ENCODE measurements at regions not wholly inside any gene's neighbourhood (a gene's known extent, or its start where the extent isn't known, plus 50 kb on each side); places are given as distances from the start of the nearest gene placed in this dataset.

- Mint-ChIP-seq H3K4me1 (ENCODE audit: low read depth) (peaks cover 7% of the 10 kb centered on the region), H3K4me3 (no peak overlapping the region), H3K36me3 (ENCODE audit: low read depth) (no peaks in the 10 kb centered on the region), H3K27ac (no peak overlapping the region), H3K27me3 (no peaks in the 10 kb centered on the region), H3K9me3 (no peaks in the 10 kb centered on the region)
- intact Hi-C loops (cut with micrococcal nuclease), result no loop called here
These were observed 52.3 kb downstream of the MRPL57 start for GRCh38 chr13:21228738-21229137.

DNA sequence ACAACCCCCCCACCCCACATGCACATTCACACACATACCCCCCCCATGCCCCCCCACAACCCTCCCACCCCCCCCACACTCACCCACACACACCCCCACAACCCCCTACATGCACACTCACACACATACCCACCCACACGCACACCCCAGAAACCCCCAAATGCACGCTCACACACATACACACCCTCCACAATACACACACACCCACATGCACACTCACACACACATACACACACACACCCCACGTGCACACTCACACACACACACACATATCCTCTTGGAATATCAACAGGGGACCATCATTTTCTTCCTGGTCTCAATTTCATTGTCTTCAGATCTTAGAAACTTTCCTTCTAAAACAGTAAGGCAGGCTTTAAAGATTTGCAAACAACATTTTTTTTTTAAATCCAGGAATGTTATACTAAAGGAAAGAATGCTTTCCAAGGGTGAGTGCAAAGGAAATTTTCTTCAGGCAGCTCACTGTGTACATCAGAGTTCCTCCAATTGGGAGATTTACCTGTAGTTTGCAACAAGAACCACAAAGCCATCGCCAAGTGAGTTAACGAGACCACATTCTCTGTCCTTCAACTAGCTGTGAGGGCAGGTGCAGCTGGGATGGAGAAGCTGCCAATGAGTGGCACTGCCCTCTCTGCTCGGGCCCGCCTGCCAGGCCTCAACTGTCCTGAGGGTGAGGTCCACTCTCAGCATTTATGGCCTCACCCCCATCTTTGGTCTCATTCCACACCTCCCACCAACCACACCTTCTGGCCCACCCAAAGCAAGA, 53.0 kb downstream of the MRPL57 start:
- Mint-ChIP-seq H3K27ac (no peak overlapping the region), H3K9me3 (no peaks in the 10 kb centered on the region), H3K4me1 (ENCODE audit: low read depth) (peaks cover 7% of the 10 kb centered on the region), H3K36me3 (ENCODE audit: low read depth) (no peaks in the 10 kb centered on the region), H3K27me3 (no peaks in the 10 kb centered on the region), H3K4me3 (no peak overlapping the region)
- intact Hi-C loops (cut with micrococcal nuclease), result no loop called here

GRCh38 chr13:21230516-21230915, 54.1 kb downstream of the MRPL57 start:
- Mint-ChIP-seq H3K36me3 (ENCODE audit: low read depth) (no peaks in the 10 kb centered on the region), H3K9me3 (no peaks in the 10 kb centered on the region), H3K27me3 (no peaks in the 10 kb centered on the region), H3K27ac (no peak overlapping the region), H3K4me3 (no peak overlapping the region), H3K4me1 (ENCODE audit: low read depth) (peaks cover 7% of the 10 kb centered on the region)
- intact Hi-C loops (cut with micrococcal nuclease), result no loop called here

DNA sequence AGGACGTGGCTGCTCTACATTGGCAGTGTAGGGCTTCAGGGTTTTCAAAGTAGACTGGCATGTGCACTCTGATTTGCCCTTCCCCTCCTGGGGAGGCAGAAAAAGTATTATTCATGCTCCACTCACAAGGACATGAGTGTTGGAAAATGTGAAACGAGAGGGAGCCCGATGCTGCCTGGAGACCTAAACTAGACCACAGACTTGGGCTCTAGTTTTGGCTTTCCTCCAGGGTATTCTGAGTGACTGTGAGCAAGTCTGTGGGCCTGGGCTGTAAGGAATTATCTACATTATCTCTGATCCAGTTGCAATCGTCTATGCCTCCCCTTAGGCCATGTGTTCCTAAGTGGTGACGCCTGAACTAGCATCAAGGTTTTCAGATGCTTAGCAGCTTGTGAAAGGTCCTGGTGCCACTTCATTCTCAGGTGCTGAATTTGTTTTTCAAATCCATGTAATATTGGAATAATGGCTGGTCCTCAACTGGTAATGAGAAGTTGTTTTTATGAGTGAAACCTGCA, 55.0 kb downstream of the MRPL57 start:
- Mint-ChIP-seq H3K9me3 (no peaks in the 10 kb centered on the region), H3K4me3 (no peak overlapping the region), H3K27ac (no peak overlapping the region), H3K27me3 (no peaks in the 10 kb centered on the region), H3K36me3 (ENCODE audit: low read depth) (no peaks in the 10 kb centered on the region), H3K4me1 (ENCODE audit: low read depth) (no peaks in the 10 kb centered on the region)
- intact Hi-C loops (cut with micrococcal nuclease), result no loop called here

GRCh38 chr13:21232196-21232595, 55.7 kb downstream of the MRPL57 start:
- Mint-ChIP-seq H3K36me3 (ENCODE audit: low read depth) (no peaks in the 10 kb centered on the region), H3K9me3 (no peaks in the 10 kb centered on the region), H3K27ac (no peak overlapping the region), H3K4me1 (ENCODE audit: low read depth) (no peaks in the 10 kb centered on the region), H3K27me3 (no peaks in the 10 kb centered on the region), H3K4me3 (no peak overlapping the region)
- intact Hi-C loops (cut with micrococcal nuclease), result no loop called here

DNA sequence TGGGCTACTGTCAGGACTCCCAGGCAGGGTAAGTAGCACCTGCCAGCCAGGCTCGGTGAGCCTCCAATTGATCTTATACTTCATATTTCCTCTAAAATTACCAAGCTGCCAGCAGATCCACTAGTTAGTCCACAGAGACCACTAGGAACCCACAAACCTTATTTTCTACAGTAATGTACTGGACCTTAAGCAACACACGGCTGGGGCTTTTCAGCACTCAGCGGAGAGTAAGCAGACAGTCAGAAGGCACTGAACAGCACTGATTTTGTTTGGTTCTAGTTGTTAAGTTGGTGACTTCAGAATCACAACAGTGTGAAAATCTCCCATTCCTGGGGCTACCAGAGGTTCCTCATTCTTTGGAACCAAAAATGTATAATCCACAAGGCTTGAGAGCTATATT, 56.1 kb downstream of the MRPL57 start:
- H3K27ac Mint-ChIP-seq, result no peak overlapping the region
- no peaks in the 10 kb centered on the region for H3K27me3 Mint-ChIP-seq
- H3K36me3 Mint-ChIP-seq (ENCODE audit: low read depth), result no peaks in the 10 kb centered on the region
- no peaks in the 10 kb centered on the region for H3K4me1 Mint-ChIP-seq (ENCODE audit: low read depth)
- no peak overlapping the region for H3K4me3 Mint-ChIP-seq
- H3K9me3 Mint-ChIP-seq, result no peaks in the 10 kb centered on the region
- intact Hi-C loops (cut with micrococcal nuclease), result no loop called here

GRCh38 chr13:21233086-21233485, 56.6 kb downstream of the MRPL57 start:
- Mint-ChIP-seq H3K27ac (no peak overlapping the region), H3K36me3 (ENCODE audit: low read depth) (no peaks in the 10 kb centered on the region)

DNA sequence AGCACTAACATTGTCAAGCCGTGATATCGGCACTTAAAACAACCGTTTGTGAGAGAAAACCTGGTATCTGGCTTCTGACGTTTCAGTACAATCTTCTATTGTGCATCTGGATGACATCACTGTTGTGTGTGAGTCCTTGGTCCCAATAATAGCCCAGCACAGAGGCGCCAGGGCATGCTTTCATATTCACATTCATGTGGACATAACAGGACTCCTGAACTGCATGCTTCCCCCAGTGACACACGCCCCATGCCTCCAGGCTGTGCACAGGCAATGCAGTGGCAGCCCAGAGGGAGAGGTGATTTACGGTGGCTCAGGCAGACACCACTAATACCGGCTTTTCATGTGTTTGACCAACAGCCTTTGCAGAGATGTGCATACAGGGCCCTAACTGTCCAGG, 58.1 kb downstream of the MRPL57 start:
- Mint-ChIP-seq H3K27me3 (no peaks in the 10 kb centered on the region), H3K4me1 (ENCODE audit: low read depth) (no peaks in the 10 kb centered on the region), H3K9me3 (no peaks in the 10 kb centered on the region), H3K4me3 (no peak overlapping the region), H3K36me3 (ENCODE audit: low read depth) (no peaks in the 10 kb centered on the region), H3K27ac (no peak overlapping the region)
- intact Hi-C loops (cut with micrococcal nuclease), result no loop called here

More at GRCh38 chr13:21233086-21233485, 56.6 kb downstream of the MRPL57 start:
- Mint-ChIP-seq H3K4me1 (ENCODE audit: low read depth) (no peaks in the 10 kb centered on the region), H3K27me3 (no peaks in the 10 kb centered on the region), H3K4me3 (no peak overlapping the region), H3K9me3 (no peaks in the 10 kb centered on the region)
- intact Hi-C loops (cut with micrococcal nuclease), result no loop called here

GRCh38 chr13:21235174-21235573, 58.7 kb downstream of the MRPL57 start:
- no peak overlapping the region for H3K27ac Mint-ChIP-seq
- no peaks in the 10 kb centered on the region for H3K27me3 Mint-ChIP-seq
- H3K9me3 Mint-ChIP-seq, result no peaks in the 10 kb centered on the region
- peaks cover under 1% of the 10 kb centered on the region for H3K4me1 Mint-ChIP-seq (ENCODE audit: low read depth)
- H3K36me3 Mint-ChIP-seq (ENCODE audit: low read depth), result no peaks in the 10 kb centered on the region
- intact Hi-C loops (cut with micrococcal nuclease), result no loop called here
- no peak overlapping the region for H3K4me3 Mint-ChIP-seq

DNA sequence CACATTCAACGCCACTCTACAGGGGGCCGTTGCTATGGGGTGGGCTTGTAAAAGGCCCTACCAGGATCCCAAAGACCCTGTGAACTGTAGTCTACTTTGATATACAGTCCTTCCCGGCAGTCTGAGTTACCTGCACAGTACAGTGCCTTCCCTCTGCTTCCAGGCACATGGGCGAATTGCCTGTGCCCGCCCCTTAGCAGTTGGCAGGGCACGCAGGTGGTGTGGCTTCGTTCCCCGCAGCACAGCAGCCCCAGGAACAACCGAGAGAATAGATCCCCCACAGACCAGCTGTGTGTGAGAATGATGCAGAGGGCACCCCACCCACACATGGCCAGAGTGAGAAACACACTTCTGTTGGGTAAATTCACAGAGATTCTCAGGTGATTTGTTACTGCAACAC, 60.6 kb downstream of the MRPL57 start:
- Mint-ChIP-seq H3K4me3 (no peak overlapping the region), H3K9me3 (no peaks in the 10 kb centered on the region), H3K27ac (no peak overlapping the region), H3K36me3 (ENCODE audit: low read depth) (no peaks in the 10 kb centered on the region), H3K4me1 (ENCODE audit: low read depth) (peaks cover 8% of the 10 kb centered on the region), H3K27me3 (no peaks in the 10 kb centered on the region)
- intact Hi-C loops (cut with micrococcal nuclease), result no loop called here

DNA sequence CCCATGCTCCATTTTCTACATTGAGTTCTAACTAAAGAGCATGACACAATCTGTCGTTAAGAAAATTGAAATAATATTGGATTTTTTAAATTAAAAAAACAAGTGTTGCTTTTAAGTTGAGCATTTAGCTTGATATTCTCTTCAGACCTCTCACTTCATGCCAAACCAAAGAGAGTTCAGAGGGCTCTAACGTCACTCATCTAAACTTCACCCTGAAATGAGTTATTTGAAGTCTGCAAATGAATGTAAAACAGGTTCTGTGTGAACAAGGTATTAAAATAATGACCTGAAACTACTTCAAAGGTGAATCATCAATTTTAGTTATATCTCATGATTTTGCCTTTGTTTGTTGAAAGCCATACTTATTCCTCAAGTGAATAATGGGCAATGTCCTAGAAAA, 61.8 kb downstream of the MRPL57 start:
- peaks cover 8% of the 10 kb centered on the region for H3K4me1 Mint-ChIP-seq (ENCODE audit: low read depth)
- H3K9me3 Mint-ChIP-seq, result no peaks in the 10 kb centered on the region
- intact Hi-C loops (cut with micrococcal nuclease), result no loop called here
- no peak overlapping the region for H3K4me3 Mint-ChIP-seq
- no peaks in the 10 kb centered on the region for H3K27me3 Mint-ChIP-seq
- no peaks in the 10 kb centered on the region for H3K36me3 Mint-ChIP-seq (ENCODE audit: low read depth)
- no peak overlapping the region for H3K27ac Mint-ChIP-seq

- Mint-ChIP-seq H3K27ac (no peak overlapping the region), H3K27me3 (no peaks in the 10 kb centered on the region), H3K4me1 (ENCODE audit: low read depth) (peaks cover 8% of the 10 kb centered on the region), H3K9me3 (no peaks in the 10 kb centered on the region), H3K36me3 (ENCODE audit: low read depth) (no peaks in the 10 kb centered on the region), H3K4me3 (no peak overlapping the region)
- intact Hi-C loops (cut with micrococcal nuclease), result no loop called here
These were observed 64.1 kb downstream of the MRPL57 start for GRCh38 chr13:21240586-21240985.

- no peak overlapping the region for H3K27ac Mint-ChIP-seq
- no peak overlapping the region for H3K4me3 Mint-ChIP-seq
- no peaks in the 10 kb centered on the region for H3K9me3 Mint-ChIP-seq
- intact Hi-C loops (cut with micrococcal nuclease), result no loop called here
- H3K27me3 Mint-ChIP-seq, result no peaks in the 10 kb centered on the region
- peaks cover 8% of the 10 kb centered on the region for H3K4me1 Mint-ChIP-seq (ENCODE audit: low read depth)
- H3K36me3 Mint-ChIP-seq (ENCODE audit: low read depth), result no peaks in the 10 kb centered on the region
These were observed 65.8 kb downstream of the MRPL57 start for GRCh38 chr13:21242236-21242635.

DNA sequence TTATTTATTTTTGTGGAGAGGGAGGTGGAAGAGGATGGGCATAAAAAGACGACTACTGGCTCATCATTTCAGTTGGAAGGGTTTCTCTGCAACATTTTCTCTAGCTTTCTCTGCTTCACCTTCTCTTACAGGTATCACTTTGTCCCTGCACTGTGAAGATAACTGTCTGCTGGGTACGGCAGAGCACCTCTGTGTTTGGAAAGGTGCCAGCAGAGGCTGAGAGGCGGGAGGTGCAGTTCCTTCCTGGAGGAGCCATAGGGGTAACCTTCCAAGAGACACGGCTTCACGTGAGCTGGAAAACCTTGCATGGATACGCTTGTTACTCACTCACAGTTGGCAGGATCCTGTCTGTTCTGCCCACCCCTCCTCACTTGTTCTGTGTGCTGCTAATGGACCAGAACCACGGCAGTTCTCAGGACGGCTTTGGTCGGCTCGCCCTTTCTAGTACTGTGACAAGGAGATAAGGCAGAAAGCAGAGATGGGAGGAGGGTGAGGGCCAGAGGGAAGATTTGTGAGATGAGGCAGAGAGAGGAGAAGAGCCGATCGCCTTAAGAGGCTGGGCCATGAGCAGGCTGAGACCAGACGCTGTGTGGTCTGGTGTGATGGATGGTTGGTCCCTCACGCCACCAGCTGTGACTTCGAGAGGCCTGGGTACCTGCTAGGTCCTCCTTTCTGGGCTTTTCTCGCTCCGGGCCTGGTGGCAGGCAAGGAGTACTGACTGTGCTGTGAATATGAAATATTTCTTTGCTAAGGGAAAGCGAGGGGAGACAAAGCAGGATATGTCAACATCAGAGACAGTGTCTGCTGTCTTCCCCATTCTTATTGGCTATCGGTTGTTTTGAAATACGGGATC, 66.8 kb downstream of the MRPL57 start:
- Mint-ChIP-seq H3K27ac (no peak overlapping the region), H3K4me1 (ENCODE audit: low read depth) (peaks cover 8% of the 10 kb centered on the region), H3K27me3 (no peaks in the 10 kb centered on the region), H3K36me3 (ENCODE audit: low read depth) (no peaks in the 10 kb centered on the region), H3K9me3 (no peaks in the 10 kb centered on the region), H3K4me3 (no peak overlapping the region)
- intact Hi-C loops (cut with micrococcal nuclease), result no loop called here
